GM12878 (cell line): ENCODE measurements at regions not wholly inside any gene's neighbourhood (a gene's known extent, or its start where the extent isn't known, plus 50 kb on each side); places are given as distances from the start of the nearest gene placed in this dataset.

Experiments
- ATAC-seq: fragments of 200-7000 bp; cut with Tn5 transposase; 3 replicates; pipeline ENCODE4 v1.9.1; 2020; ENCODE audit warnings: mild to moderate bottlenecking, moderate library complexity
- BruUV-seq: library from RNA; stranded (reverse); fragments of 400-500 nt; replicated peaks from 2 replicates; lab custom pipeline; 2021; lab: Mats Ljungman, UMichigan
- CTCF ChIA-PET: fragments of 300-600 bp; sonication (Branson Sonifier 250); formaldehyde crosslinking; extraction: SDS; loops from one replicate; lab custom pipeline; 2021; ENCODE audit warnings: inconsistent platforms; lab: Yijun Ruan, JAX
- POLR2A ChIA-PET: fragments of 350-600 bp; formaldehyde crosslinking; extraction: SDS; loops from one replicate; lab custom pipeline; 2021; ENCODE audit warnings: inconsistent platforms; lab: Charles Lee
- RAD21 ChIA-PET: fragments of 300-600 bp; sonication (Branson Sonifier 250); formaldehyde crosslinking; loops from one replicate; lab custom pipeline; 2023; ENCODE audit warnings: antibody characterized with exemption; ENCODE audit not compliant: unreplicated experiment; lab: Charles Lee
- SMC1A ChIA-PET: fragments of 300-600 bp; sonication (Branson Sonifier 250); formaldehyde crosslinking; loops from one replicate; lab custom pipeline; 2023; ENCODE audit not compliant: unreplicated experiment, uncharacterized antibody; lab: Charles Lee
- DNase-seq: peaks from one replicate; pipeline ENCODE4 v3.0.0-alpha.2; 2011; ENCODE audit warnings: low read depth, low spot score
- FAIRE-seq: peaks from 3 replicates; lab custom pipeline; 2011; peaks lifted over from hg19 to GRCh38; lab: Jason Lieb, UNC
- H2AFZ ChIP-seq: 2 replicates; pipeline ENCODE4 v1.6.0; 2011; ENCODE audit warnings: low read depth, low read length, control low read depth; ENCODE audit not compliant: control insufficient read depth
- H3K27ac ChIP-seq: 2 replicates; pipeline ENCODE4 v1.5.1; 2011; ENCODE audit warnings: control low read depth; ENCODE audit not compliant: control insufficient read depth, insufficient read depth
- H3K27me3 ChIP-seq, 2 experiments: replicated peaks in 1 of 2; 2 replicates each; pipeline versions ENCODE4 v1.6.0 to v1.6.1; 2011; ENCODE audit warnings: low read length in 1 of 2; ENCODE audit not compliant: control insufficient read depth in 2 of 2, insufficient read depth in 2 of 2
- H3K36me3 ChIP-seq, 2 experiments: 2 replicates each; pipeline ENCODE4 v1.5.1; 2011; ENCODE audit warnings: low read length in 1 of 2; ENCODE audit not compliant: control insufficient read depth in 2 of 2, insufficient read depth in 2 of 2
- H3K4me1 ChIP-seq: 2 replicates; pipeline ENCODE4 v1.6.1; 2011; ENCODE audit warnings: mild to moderate bottlenecking, low read length, moderate library complexity, mixed read lengths; ENCODE audit not compliant: control insufficient read depth, insufficient read depth
- H3K4me2 ChIP-seq: 2 replicates; pipeline ENCODE4 v1.6.0; 2011; ENCODE audit warnings: control low read depth; ENCODE audit not compliant: control insufficient read depth, insufficient read depth
- H3K4me3 ChIP-seq: fragments of 200-600 bp; sonication (generic); 2 replicates; pipeline ENCODE4 v1.5.1; 2016
- H3K79me2 ChIP-seq: 2 replicates; pipeline ENCODE4 v1.6.0; 2011; ENCODE audit warnings: low read length; ENCODE audit not compliant: control insufficient read depth, insufficient read depth
- H3K9ac ChIP-seq: 2 replicates; pipeline ENCODE4 v1.8.0; 2011; ENCODE audit warnings: low read length, control low read depth, mixed read lengths; ENCODE audit not compliant: control insufficient read depth, insufficient read depth
- H3K9me3 ChIP-seq: replicated peaks from 3 replicates; pipeline ENCODE4 v1.5.1; 2011; ENCODE audit warnings: mild to moderate bottlenecking, low read length; ENCODE audit not compliant: control insufficient read depth, insufficient read depth
- H4K20me1 ChIP-seq: 2 replicates; pipeline ENCODE4 v1.6.0; 2011; ENCODE audit not compliant: control insufficient read depth, insufficient read depth
- ATF3 ChIP-seq: IDR thresholded peaks from 2 replicates; pipeline ENCODE4 v1.6.1; 2011; ENCODE audit warnings: low read depth, mild to moderate bottlenecking, low read length, moderate library complexity, borderline replicate concordance; ENCODE audit errors: extremely low read depth
- BCL3 ChIP-seq: IDR thresholded peaks from 2 replicates; pipeline ENCODE4 v1.6.1; 2011; ENCODE audit warnings: borderline replicate concordance, low read depth, mild to moderate bottlenecking, moderate library complexity, low read length; ENCODE audit not compliant: insufficient read depth, poor library complexity, severe bottlenecking
- CHD4 ChIP-seq: fragments of 200-600 bp; sonication (generic); IDR thresholded peaks from 2 replicates; pipeline ENCODE4 v1.6.1; 2016; ENCODE audit warnings: mild to moderate bottlenecking
- DPF2 ChIP-seq: fragments of 450-650 bp; IDR thresholded peaks from 2 replicates; pipeline ENCODE4 v1.6.1; 2017; ENCODE audit warnings: mild to moderate bottlenecking
- ELK1 ChIP-seq: IDR thresholded peaks from 2 replicates; pipeline ENCODE4 v1.6.1; 2012; ENCODE audit warnings: low read depth, low read length, improper control_type of control experiment
- IRF4 ChIP-seq: IDR thresholded peaks from 2 replicates; pipeline ENCODE4 v1.6.1; 2011; ENCODE audit warnings: low read depth, low read length
- ZBED1 ChIP-seq: IDR thresholded peaks from 2 replicates; pipeline ENCODE4 v1.6.1; 2016; ENCODE audit warnings: borderline replicate concordance
- WGBS: methylation state at CpG from one replicate; pipeline ENCODE4 v1.1.6; 2016; ENCODE audit warnings: low lambda C conversion rate; ENCODE audit not compliant: insufficient replicate concordance, insufficient coverage; ENCODE audit errors: missing lambda C conversion rate; 5-methylcytosine and 5-hydroxymethylcytosine counted together
- in situ Hi-C: fragments of 300-500 bp; cut with MboI; formaldehyde crosslinking; loops from 9 replicates; pipeline ENCODE4 v1.14.3; 2018; ENCODE audit warnings: mixed read lengths
- intact Hi-C: fragments of 100-400 bp; cut with micrococcal nuclease; formaldehyde crosslinking; loops from one replicate; pipeline ENCODE4 v1.14.2; 2022; ENCODE audit not compliant: unreplicated experiment
- TF ChIP-seq, protein P1 (sequence below): IDR thresholded peaks from 2 replicates; pipeline ENCODE4 v1.6.1; 2011; ENCODE audit warnings: mild to moderate bottlenecking, low read depth, low read length, moderate library complexity; ENCODE audit not compliant: insufficient replicate concordance

DNA sequence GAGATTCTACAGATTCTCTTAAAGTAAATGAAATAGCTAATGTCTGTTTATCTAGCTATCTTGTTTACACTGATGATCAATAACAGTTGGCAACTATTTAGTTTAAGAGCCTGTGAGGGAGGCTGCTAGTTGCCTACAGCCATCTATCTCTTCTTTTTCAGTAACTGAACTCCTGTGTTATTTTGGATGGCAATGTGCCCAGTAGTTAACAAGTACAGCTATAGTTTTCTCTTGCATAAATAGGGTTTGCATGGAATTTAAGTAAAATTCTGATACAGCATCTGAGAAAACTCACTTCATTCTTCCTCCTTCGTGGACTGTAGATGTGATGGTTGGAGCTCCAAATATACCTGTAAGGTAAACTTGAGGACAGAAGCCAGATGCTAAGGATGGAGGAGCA lies 219.5 kb upstream of the POT1 start (continued):
- TF ChIP-seq ELK1, result no peak
- TF ChIP-seq ATF3, result no peak
- no peak for TF ChIP-seq DPF2
- TF ChIP-seq BCL3, result no peak
- TF ChIP-seq ZBED1, result no peak
- TF ChIP-seq, protein P1, sequence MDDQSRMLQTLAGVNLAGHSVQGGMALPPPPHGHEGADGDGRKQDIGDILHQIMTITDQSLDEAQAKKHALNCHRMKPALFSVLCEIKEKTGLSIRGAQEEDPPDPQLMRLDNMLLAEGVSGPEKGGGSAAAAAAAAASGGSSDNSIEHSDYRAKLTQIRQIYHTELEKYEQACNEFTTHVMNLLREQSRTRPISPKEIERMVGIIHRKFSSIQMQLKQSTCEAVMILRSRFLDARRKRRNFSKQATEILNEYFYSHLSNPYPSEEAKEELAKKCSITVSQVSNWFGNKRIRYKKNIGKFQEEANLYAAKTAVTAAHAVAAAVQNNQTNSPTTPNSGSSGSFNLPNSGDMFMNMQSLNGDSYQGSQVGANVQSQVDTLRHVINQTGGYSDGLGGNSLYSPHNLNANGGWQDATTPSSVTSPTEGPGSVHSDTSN, result no peak

GRCh38 chr7:125147047-125147446 lies 217.4 kb upstream of the POT1 start:
- ATAC-seq, result no peak
- in situ Hi-C loops, result no loop called here

More at GRCh38 chr7:125147047-125147446, 217.4 kb upstream of the POT1 start:
- intact Hi-C loops, result no loop called here
- no peak for FAIRE-seq
- Histone ChIP-seq H3K27me3 (no peaks in the 10 kb centered on the region), H3K9me3 (no peaks in the 10 kb centered on the region), H4K20me1 (no peaks in the 10 kb centered on the region), H3K27ac (no peak overlapping the region), H2AFZ (no peak overlapping the region), H3K4me2 (no peak overlapping the region), H3K79me2 (no peaks in the 10 kb centered on the region), H3K9ac (no peak overlapping the region), H3K4me3 (no peak overlapping the region), H3K36me3 (no peaks in the 10 kb centered on the region), H3K4me1 (no peaks in the 10 kb centered on the region)
- no TSS peak for BruUV-seq
- ChIA-PET SMC1A (no interaction called here), RAD21 (no interaction called here), CTCF (no interaction called here), POLR2A (no interaction called here)
- WGBS, result 46% methylated on average over 2 of the region's 2 CpGs
- DNase-seq, result no peak
- TF ChIP-seq CHD4 (no peak), IRF4 (no peak)
